UCSD-AML1 (cell line): ENCODE measurements at regions not wholly inside any gene's neighbourhood (a gene's known extent, or its start where the extent isn't known, plus 50 kb on each side); places are given as distances from the start of the nearest gene placed in this dataset.
"Not testable (repeated sequence)": the region's sequence is repeated elsewhere in the genome, so short reads cannot be mapped to it uniquely, and the experiment has no call there.

Source experiments
- DNase-seq: peaks from one replicate; lab custom pipeline; 2025; ENCODE audit not compliant: unreplicated experiment; lab: John Stamatoyannopoulos, UW

DNA sequence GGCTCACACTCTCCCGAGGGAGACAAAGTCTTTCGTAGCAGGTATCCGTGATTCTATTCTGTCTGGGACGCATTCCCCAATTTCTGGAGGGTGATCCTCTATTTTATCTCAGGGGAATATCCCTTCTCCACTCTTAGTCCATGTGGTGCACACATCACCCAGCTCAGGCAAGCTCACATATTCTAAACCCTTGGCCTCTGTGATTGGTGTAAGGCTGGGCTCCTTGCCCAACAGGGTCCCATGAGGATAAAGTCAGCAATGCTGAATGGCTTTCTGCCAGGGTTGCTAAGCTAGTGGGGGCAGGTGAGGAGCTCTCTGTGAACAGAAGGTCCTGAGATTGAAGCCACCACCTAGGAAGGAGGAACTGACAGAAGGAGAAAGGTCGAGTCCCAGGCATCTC is 137.2 kb downstream of the CDH26 start:
- DNase-seq = no peak

DNA sequence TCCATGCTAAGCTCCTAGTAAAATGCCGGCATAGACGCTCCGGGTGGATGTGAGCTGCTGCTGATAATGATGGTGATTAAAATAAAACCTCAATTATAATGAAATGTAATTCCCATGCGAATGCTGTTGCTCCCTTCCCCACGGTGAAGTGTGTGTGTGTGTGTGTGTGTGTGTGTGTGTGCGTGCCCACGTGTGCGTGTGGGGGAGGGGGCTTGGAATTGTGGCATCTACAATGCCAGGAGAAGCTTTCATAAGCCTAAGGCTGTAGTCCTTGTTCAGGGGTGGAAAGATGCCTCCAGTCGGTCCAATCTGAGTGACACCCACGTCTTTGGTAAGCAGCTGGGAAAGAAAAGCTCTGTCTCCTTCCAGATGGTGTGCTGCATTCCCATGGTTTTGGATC is 137.9 kb downstream of the CDH26 start:
- no peak for DNase-seq

DNA sequence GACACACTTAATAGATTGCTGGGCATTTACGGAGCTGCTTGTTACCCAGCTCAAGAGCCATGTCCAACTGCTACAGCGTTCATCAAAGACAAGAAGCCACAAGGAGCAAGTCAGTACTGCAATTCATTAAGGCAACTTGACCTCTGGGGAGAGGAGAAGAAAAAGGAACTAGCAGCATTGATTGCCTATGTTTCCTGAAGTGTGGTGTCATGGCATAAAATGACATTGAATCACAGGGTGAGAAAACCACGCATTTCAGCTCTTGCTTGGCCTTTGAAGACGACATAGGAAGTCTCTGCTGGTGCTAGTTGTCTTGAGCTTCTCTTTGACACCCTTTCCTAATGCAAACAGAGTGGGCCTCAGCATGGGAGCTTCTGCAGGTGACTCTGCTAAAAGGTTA is 139.1 kb downstream of the CDH26 start:
- no peak for DNase-seq

DNA sequence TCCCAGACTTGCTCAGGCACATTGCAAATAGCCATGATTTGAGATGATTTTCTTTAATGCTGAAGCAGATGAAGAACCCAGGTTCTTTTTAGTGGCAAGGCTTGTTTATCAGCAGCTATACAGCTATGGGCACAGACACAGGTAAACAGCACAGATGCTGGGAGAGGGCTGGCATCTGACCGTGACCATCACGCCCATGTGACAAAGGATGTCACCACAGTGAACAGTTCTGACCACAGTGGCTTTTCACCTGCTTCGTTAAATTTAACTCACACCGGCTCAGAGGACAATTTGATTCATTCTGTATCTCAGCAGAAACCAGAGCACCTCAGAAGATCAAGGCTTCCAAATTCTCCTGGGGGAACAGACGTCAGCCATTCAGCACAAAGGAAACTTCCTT is 142.6 kb downstream of the CDH26 start:
- DNase-seq = no peak

DNA sequence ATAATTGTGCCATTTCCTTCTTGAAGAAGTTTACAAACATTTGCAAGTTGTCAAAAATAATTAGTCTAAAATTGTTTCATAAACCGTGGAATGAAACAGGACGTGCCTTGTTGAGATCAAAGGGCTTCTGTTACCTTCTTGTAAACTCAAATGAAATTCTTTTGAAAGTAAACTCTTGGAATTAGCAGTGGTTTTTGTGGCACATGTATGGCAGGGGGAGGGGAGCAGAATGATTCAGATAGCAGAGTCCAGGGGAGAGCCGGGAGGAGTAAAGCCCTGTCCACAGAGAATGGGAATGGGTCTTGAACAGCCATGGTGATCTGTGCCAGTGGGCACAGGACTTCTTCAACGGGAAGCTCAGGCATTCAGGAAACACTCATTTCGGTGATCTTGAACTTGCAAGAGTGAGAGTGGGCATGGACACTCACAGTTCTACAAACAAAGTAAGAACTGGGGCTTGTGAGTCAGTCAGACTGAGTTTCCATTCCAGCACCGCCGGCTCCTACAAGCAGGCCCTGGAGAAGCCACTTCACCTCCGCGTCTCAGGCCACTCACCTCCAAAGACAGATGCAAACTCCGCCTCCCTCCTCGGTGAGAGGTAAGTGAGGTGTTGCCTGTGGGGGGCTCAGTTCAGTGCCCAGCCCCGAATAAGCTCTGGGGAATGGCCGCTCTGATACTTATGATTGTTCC is 143.1 kb downstream of the CDH26 start:
- DNase-seq = no peak

DNA sequence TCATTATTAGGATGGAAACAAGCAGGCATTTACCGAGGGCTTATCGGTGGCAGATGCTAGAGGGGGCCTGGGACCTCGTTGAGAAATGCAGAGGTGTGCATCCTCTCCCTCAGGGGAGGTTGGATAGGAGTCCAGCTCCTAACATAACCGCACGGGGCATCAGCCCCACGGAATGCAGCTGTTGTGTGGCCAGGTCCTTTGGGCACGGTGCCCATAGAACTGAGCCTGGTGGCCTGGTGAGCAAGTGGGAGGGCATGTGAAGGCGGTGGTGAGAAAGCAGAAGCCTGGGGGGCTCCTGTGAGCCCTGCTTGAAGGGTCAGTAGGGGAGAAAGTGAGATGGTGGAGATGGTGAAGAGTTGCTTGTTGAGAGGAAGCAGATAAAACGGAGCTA is 143.7 kb downstream of the CDH26 start:
- no peak for DNase-seq

DNA sequence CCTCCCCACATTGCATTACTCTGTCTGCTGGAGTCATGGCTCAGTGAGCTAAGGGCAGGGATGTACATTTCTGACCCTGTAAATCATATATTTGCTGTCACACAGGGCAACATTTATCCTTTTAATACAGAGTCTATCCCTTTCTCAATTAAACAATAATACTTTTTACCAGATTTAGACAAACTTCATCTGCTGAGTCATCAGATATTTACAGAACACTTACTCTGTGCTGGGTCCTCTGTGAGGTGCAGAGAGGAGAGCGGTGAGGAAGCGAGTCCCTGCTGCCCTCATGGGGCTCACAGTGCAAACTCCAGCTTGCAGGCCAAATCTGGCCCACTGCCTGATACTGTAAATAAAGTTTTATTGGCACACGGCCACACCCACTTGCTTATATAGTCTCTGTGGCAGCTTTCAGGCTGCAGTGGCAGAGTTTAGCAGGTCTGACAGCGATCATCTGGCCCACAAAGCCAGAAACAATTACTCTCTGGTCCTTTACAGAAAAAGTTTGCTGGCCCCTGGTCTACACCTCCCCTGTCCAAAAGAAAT is 144.5 kb downstream of the CDH26 start:
- no peak for DNase-seq

DNA sequence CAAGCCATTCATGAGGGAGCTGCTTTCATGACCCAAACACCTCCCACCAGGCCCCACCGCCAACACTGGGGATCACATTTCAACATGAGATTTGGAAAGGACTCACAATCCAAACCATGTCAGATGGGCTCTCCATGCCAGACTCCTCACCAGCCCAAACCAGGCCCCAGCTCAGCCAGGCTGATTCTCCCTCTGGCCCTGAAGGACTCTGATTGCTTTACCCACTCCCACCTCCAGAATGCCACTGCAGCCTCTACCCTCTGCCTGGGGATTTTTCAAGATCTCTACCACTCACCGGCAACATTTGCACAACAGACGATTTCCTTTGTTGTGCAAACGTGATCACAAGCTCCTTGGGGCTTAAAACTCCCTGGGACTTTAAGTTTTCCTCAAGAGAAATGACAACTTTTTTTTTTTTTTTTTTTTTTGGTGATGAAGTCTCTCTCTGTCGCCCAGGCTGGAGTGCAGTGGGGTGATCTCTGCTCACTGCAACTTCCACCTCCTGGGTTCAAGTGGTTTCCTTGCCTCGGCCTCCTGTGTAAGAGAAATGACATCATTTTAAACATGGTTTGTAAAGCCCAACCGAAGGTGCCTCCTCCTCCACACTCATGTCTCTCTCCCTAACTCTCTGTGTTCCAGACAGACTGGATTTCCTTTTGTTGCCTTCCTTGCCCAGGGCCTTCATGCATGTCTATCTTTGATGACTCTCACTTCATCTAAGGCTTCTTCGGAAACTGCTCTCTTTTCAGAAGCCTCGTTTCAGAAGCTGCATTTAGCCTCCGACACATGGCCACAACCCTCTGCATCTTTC is 147.0 kb downstream of the CDH26 start:
- no peak for DNase-seq

DNA sequence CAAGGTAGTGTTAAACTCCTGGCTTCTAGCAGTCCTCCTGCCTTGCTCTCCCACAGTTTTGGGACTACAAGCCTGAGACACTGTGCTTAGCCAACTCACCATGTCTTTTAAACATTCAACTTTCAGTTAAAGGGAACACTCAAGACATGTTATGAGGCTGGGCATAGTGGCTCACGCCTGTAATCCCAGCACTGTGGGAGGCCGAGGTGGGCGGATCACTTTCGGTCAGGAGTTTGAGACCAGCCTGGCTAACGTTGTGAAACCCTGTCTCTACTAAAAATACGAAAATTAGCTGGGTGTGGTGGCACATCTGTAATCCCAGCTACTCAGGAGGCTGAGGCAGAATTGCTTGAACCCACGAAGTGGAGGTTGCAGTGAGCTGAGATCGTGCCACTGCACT is 148.0 kb downstream of the CDH26 start:
- DNase-seq = not testable (repeated sequence)

DNA sequence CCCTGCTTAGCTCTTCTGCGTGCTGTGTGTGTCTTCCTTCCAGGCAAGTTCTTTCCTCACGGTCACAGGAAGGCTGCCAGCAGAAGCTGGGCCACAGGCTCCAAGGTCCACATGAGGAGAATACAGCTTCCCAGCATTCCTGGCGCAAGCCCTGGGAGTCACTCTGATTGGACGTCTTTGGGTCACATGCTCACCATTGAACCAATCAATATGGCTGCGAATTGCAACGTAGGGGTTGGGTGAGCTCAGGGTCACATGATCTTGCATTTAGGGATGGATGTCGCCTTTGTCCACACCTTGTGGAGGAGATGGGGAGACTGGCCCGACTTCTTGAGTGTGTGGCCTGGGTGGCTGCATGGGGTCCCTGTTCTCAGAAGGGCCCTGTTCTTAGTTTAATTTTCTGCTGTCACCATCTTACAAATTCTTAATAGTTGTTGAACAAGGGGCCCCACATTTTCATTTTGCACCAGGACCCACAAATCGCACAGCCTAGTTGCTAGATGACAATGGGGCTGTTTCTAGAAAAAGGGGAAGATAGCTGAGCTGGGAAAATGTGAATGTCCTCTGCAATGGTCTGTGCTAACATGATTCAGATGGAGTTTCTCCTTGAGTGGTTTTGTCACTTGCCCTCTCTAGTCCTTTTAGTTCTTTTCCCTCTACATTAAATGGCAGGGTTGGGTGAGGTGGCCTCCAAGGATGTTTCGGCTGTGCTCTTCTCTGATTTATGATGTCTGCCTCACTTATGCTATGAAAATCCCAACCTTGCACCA is 149.6 kb downstream of the CDH26 start:
- DNase-seq = no peak

DNA sequence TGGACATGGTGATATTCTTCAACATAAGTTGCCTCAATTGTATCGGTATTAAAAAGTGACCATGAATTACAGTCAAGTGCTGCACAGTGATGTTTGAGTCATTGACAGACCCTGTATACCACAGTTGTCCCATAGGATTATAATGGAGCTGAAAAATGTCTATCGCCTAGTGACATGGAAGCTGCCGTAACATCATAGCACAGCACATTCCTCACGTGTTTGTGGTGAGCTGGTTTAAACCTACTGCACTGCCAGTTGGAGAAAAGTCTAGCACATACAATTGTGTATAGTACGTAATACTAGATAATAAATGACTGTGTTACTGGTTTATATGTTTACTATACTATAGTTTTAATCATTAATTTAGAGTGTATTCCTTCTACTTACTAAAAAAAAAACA is 150.2 kb downstream of the CDH26 start:
- no peak for DNase-seq

DNA sequence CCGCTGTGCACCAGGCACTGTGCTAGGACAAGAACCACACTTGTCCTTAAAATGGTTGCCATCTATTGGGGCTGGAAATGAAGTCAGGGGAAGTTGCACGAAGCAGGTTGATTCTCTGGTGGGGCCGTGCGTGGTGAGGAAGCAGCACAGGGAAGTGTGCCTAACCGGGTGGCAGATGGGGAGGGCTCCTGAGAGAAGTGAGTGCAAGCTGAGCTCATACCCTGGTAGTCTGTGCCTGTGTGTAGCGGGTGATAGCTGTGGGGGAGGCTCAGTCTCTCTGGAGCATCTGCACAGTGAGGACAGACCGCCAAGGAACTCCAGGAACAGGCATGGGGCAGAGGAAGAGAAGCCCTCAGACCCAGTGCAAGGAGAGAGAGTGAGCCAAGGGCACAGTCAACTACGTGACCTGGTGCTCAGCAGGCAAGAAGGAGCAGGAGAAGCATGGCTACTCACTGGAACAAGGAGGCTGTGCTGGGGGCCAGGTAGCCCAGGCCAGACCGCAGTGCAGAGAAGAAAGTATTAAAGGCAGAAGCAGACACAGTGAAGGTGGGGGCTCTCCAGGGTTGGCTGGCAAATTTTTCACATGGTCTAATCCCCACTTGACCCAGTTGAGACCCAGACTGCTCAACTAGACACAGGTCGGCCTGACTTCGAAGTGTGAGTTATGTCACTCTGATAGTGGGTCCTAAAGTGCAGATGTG is 155.0 kb downstream of the CDH26 start:
- DNase-seq = no peak

DNA sequence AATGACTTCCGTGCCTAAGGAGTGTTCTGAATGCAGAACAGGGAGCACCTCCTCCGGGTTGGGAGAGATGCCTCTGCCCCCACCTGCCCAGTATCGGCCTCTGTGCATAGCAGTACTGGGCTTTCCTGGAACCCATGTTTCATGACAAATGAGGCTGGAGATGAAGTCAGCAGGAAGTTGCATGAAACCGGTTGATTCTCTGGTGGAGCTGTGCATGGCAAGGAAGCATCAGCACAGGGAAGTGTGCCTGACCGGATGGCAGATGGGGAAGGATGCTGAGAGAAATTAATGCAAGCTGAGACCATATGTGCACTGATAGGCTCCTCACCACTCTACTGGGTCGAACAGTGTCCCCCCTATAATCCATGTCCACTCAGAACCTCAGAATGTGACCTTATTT is 155.5 kb downstream of the CDH26 start:
- DNase-seq = no peak

DNA sequence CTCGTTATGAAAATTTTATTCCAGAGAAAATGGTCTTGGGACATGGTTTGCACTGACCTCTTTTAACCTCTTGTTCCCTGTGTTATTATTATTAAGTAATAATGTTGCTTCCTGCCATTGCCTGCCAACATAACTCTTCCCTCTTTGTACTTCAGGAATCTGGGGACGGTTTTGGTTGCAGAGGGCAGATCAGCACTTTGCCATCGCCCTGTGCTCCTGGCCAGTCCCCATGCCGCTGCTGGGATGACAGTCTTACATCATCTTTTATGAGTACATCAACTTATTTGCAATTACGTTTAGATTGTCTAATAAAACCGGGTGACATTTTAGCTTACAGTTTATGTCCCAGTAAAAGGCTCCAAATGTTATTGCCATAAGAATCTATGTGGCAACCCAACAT is 157.2 kb downstream of the CDH26 start:
- DNase-seq = no peak

DNA sequence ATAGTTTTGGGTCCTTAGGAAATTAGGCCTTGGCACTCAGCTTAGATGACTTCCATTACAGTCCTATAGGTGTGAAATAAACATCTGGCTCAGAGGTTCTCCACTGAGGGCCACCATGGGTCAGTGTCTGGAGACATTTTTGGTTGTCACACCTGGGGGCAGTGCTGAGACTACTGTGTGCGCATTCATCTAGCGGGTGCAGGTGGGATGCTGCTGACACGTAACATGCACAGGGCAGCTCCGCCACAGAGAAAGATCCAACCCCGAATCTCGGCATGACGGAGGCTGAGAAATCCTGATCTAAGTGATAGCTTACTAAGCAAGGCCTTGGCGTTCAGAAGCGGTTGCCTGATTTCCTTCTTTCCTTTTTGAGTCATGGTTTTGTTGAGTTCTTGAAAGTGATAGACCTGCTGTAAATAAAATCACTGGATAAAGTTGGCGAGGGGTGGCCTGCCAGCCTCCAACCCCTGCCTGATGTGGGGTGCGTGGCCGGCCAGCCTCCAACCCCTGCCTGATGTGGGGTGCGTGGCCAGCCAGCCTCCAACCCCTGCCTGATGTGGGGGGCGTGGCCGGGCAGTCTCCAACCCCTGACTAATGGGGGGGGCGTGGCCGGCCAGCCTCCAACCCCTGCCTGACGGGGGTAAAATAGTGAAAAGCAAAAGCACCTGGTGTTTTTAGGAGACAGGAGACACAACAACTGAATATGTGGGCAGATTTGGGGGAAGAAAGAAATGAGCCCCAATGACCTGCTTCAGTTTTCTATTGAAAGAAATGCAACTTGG is 158.1 kb downstream of the CDH26 start:
- no peak for DNase-seq

DNA sequence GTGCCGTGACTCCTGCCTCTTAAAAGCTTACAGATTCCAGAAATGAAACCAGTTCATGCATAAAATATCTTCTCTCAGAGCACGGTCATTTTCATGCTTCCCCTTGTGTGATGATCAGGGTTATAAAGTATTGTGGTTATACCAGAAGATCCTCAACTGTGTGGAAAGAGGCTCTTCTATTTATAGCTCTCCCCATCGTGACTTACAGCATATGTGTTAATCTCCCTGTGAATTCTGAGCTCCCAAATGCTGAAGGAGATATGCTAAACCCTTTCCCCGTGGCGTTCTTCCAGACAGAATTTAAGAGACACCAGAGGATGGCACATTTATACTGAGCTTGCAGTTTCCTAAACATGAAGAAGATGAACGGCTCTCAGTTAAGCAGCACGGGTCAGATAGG is 158.8 kb downstream of the CDH26 start:
- DNase-seq = no peak

DNA sequence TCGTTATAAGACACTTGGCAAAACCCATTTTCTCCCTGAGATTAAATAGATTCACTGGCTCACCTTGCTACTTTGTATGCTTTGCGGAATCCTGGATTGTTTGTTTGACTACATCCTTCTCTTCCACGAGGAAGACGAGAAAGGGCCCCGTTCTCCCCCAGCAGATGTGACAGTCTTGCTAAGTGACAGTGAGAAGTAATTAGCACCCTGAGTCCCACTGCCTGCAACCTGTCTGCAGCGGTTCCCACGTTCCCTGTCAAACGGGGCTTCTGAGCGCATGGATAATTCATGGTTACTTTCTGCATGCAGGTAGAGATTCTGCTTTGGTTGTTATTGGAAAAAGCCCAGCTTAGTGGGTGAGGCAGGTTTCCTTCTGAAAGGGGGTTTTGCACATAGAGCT is 163.7 kb downstream of the CDH26 start:
- DNase-seq = no peak

DNA sequence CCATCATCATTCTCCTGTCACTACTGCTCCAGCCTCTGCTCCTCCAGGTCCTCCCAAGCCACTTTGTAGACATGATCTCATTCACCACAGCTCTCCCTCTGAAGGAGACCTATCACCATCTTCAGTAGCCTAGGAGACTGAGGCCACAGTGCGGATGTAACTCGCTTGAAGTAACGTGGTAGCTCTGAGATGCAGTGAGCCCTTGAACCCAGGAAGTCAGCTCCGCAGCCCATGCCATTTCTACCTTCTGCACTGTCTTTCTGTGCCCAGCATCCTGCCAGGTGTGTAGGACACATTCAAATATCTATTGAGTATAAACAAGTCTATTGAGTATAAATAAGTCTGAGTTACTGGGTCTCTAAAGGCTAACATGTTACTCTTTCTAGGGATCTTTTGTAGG is 164.4 kb downstream of the CDH26 start:
- no peak for DNase-seq

DNA sequence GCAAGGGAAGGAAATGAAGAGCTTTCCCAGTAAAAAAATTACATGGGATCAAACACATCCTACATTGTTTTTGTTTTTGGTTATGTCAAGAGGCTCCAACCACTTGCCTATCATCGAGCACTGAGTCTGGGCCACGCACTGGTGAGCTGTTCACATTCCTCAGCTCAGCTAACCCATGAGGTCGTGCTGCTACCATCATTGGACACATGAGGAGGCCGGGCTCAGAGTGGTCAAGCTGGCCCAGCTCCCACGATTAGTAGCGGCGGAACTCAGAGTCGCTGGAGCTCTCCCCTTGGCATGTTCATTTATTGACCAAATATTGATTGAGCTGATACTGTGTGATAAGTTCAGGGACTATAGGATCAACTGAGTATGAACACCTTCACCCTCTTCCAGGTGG is 164.9 kb downstream of the CDH26 start:
- DNase-seq = no peak

DNA sequence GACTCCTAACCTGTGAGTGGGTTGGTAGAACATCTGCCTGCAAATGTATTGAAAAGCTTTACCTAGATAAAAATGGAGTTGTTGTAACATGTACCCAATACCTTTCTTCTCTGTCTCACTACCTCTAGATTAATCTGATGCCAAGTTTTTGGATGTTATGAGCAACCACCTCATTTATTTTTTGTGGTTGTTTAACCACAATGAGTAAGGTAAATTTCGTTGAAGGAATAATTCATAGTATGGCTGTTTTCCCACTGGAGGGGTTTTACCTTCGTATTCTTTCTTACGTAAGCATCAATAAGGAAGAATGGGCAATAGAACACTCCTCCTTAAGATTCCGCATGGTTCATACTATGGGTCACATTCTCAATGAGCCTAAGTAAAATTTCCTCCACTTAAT is 165.4 kb downstream of the CDH26 start:
- DNase-seq = no peak
